ENCODE measurements at regions not wholly inside any gene's neighbourhood (a gene's known extent, or its start where the extent isn't known, plus 50 kb on each side); places are given as distances from the start of the nearest gene placed in this dataset.

GRCh38 chr1:22228505-22228911 is 85.6 kb upstream of the WNT4 start:
- FAIRE-seq: no peak
- H3K4me3 ChIP-seq (replicated peaks in 1 of 3; ENCODE audit: insufficient read depth in 1 of 3, low read depth in 1 of 3, low read length in 3 of 3): no peak overlapping the region
- dilution Hi-C loops (cut with MboI; ENCODE audit: extremely low pct_ligation_motif_present, low sequenced_read_pairs) (no loop called here), intact Hi-C loops (cut with micrococcal nuclease) (no loop called here)
- no peaks in the 10 kb centered on the region for H3K9me3 ChIP-seq (replicated peaks; ENCODE audit: control insufficient read depth, insufficient read depth, low read length)
- H3K4me1 ChIP-seq (ENCODE audit: control insufficient read depth, extremely low read depth, insufficient read depth, low read length): no peaks in the 10 kb centered on the region
- H3K9ac ChIP-seq (replicated peaks; ENCODE audit: extremely low read depth, insufficient read depth, low read length): no peak overlapping the region
- no peaks in the 10 kb centered on the region for H3K79me2 ChIP-seq (ENCODE audit: control insufficient read depth, insufficient read depth, low read length)
- no peak for DNase-seq (ENCODE audit: low read depth, low spot score)
- H3K9me1 ChIP-seq (replicated peaks; ENCODE audit: control insufficient read depth, extremely low read depth, insufficient read depth, low read length): no peaks in the 10 kb centered on the region
- H3K27ac ChIP-seq (ENCODE audit: insufficient read depth, low read depth, low read length): no peak overlapping the region
- BruUV-seq (replicated peaks): no TSS peak
- ChIA-PET POLR2A (interaction anchor here (0.5 kb wide), 1 partner anchor 13 kb away, joined by 7 read pairs; no protein-coding TSS in a partner anchor), CTCF (no interaction called here)
- TF ChIP-seq POLR2AphosphoS5 (IDR thresholded peaks at IDR 0.05; ENCODE audit: insufficient read depth, low read depth, low read length) (no peak), MAX (IDR thresholded peaks at IDR 0.05; ENCODE audit: insufficient read depth, insufficient read length) (no peak), JUN (IDR thresholded peaks at IDR 0.05; ENCODE audit: borderline replicate concordance, insufficient read depth, insufficient read length, low read depth) (no peak), CTCF (IDR thresholded peaks at IDR 0.05; ENCODE audit: extremely low read depth in 1 of 2, insufficient read depth in 1 of 2, low read depth in 1 of 2, low read length in 2 of 2) (no peak), FOS (IDR thresholded peaks at IDR 0.05; ENCODE audit: borderline replicate concordance, insufficient read depth, low read length) (no peak), EZH2 (IDR thresholded peaks at IDR 0.05; ENCODE audit: borderline replicate concordance, low read depth, low read length, severe bottlenecking) (no peak), POLR2A (IDR thresholded peaks at IDR 0.05; ENCODE audit: low read depth, low read length) (no peak), MYC (IDR thresholded peaks at IDR 0.05; ENCODE audit: low read depth, low read length) (no peak), GATA2 (IDR thresholded peaks at IDR 0.05; ENCODE audit: insufficient read depth, insufficient read length, low read depth, low read length) (no peak)
- no peaks in the 10 kb centered on the region for H3K36me3 ChIP-seq (ENCODE audit: control insufficient read depth in 2 of 2, extremely low read depth in 1 of 2, insufficient read depth in 2 of 2, low read length in 2 of 2)
- H3K4me2 ChIP-seq (ENCODE audit: insufficient read depth, low read length): no peak overlapping the region
- no peak overlapping the region for H2AFZ ChIP-seq (ENCODE audit: low read depth, low read length)
- no peaks in the 10 kb centered on the region for H3K27me3 ChIP-seq (ENCODE audit: control insufficient read depth in 2 of 2, insufficient read depth in 2 of 2, low read length in 2 of 2)
- H4K20me1 ChIP-seq (replicated peaks; ENCODE audit: control insufficient read depth, extremely low read depth, insufficient read depth, low read length): no peaks in the 10 kb centered on the region

Data from endothelial cell of umbilical vein (primary cell).